GM19240 (cell line): ENCODE measurements at regions not wholly inside any gene's neighbourhood (a gene's known extent, or its start where the extent isn't known, plus 50 kb on each side); places are given as distances from the start of the nearest gene placed in this dataset.
"Not testable (repeated sequence)": the region's sequence is repeated elsewhere in the genome, so short reads cannot be mapped to it uniquely, and the experiment has no call there.

ENCODE experiments used
- DNase-seq: peaks from one replicate; pipeline ENCODE4 v3.0.0; 2011; ENCODE audit warnings: low spot score; ENCODE audit not compliant: insufficient read length

GRCh38 chr10:25804505-25804904 is 129.5 kb upstream of the MYO3A start:
- DNase-seq, result no peak

- no peak for DNase-seq
These were observed 128.0 kb upstream of the MYO3A start for GRCh38 chr10:25805986-25806385.

GRCh38 chr10:25808372-25808771 is 125.7 kb upstream of the MYO3A start:
- no peak for DNase-seq

GRCh38 chr10:25811052-25811685 is 122.9 kb upstream of the MYO3A start:
- no peak for DNase-seq

GRCh38 chr10:25813511-25813910 is 120.5 kb upstream of the MYO3A start:
- DNase-seq, result no peak

GRCh38 chr10:25815236-25815635 is 118.8 kb upstream of the MYO3A start:
- DNase-seq, result no peak

- DNase-seq, result no peak
These were observed 117.8 kb upstream of the MYO3A start for GRCh38 chr10:25815999-25816768.

- no peak for DNase-seq
These were observed 116.8 kb upstream of the MYO3A start for GRCh38 chr10:25817200-25817599.

- DNase-seq, result no peak
These were observed 115.3 kb upstream of the MYO3A start for GRCh38 chr10:25818751-25819150.

GRCh38 chr10:25820472-25820871 is 113.6 kb upstream of the MYO3A start:
- no peak for DNase-seq

GRCh38 chr10:25820874-25821273 is 113.2 kb upstream of the MYO3A start:
- DNase-seq, result no peak

- no peak for DNase-seq
These were observed 110.0 kb upstream of the MYO3A start for GRCh38 chr10:25824050-25824449.

- no peak for DNase-seq
These were observed 105.6 kb upstream of the MYO3A start for GRCh38 chr10:25828475-25828874.

- no peak for DNase-seq
These were observed 102.9 kb upstream of the MYO3A start for GRCh38 chr10:25831080-25831479.

GRCh38 chr10:25839683-25840082 is 94.3 kb upstream of the MYO3A start:
- no peak for DNase-seq

GRCh38 chr10:25840875-25841274 is 93.2 kb upstream of the MYO3A start:
- DNase-seq, result not testable (repeated sequence)

- no peak for DNase-seq
These were observed 91.9 kb upstream of the MYO3A start for GRCh38 chr10:25842146-25842545.

GRCh38 chr10:25843551-25844170 is 90.4 kb upstream of the MYO3A start:
- DNase-seq, result no peak

GRCh38 chr10:25844716-25845115 is 89.3 kb upstream of the MYO3A start:
- DNase-seq, result not testable (repeated sequence)

GRCh38 chr10:25849268-25849667 is 84.8 kb upstream of the MYO3A start:
- no peak for DNase-seq

- no peak for DNase-seq
These were observed 84.0 kb upstream of the MYO3A start for GRCh38 chr10:25849988-25850387.

GRCh38 chr10:25851548-25851947 is 82.5 kb upstream of the MYO3A start:
- no peak for DNase-seq
